Upper lobe of left lung (tissue), 4 donors: ENCODE measurements at regions not wholly inside any gene's neighbourhood (a gene's known extent, or its start where the extent isn't known, plus 50 kb on each side); places are given as distances from the start of the nearest gene placed in this dataset.

Experiments used
- CTCF ChIP-seq, 6 experiments: fragments of 450-650 bp in 4 of 6; fragments of 200-600 bp in 2 of 6; sonication (generic) in 2 of 6; IDR thresholded peaks; one replicate each; pipeline ENCODE4 v1.5.1; 2016 to 2019; ENCODE audit warnings: antibody characterized with exemption in 6 of 6
- POLR2A ChIP-seq, 4 donors: fragments of 450-650 bp; IDR thresholded peaks; one replicate each; pipeline ENCODE4 v1.5.1; 2016 to 2017; ENCODE audit warnings: antibody characterized with exemption in 4 of 4, mild to moderate bottlenecking in 2 of 4
- POLR2AphosphoS5 ChIP-seq, 2 donors: sonication (generic); formaldehyde crosslinking; IDR thresholded peaks; one replicate each; pipeline ENCODE4 v1.5.1; 2017; ENCODE audit warnings: antibody characterized with exemption in 2 of 2

GRCh38 chr13:88676016-88676415 lies 1004.8 kb downstream of the SLITRK5 start:
- TF ChIP-seq POLR2AphosphoS5 (IDR thresholded peaks at IDR 0.05) (no peak), CTCF (IDR thresholded peaks at IDR 0.05) (no peak), POLR2A (IDR thresholded peaks at IDR 0.05) (no peak)
